CD4-positive, alpha-beta T cell treated with Interleukin-17A for 1 hour (primary cell): ENCODE measurements at regions not wholly inside any gene's neighbourhood (a gene's known extent, or its start where the extent isn't known, plus 50 kb on each side); places are given as distances from the start of the nearest gene placed in this dataset.

Experiments used
- DNase-seq: peaks from one replicate; pipeline ENCODE4 v3.0.0-alpha.2; 2020

DNA sequence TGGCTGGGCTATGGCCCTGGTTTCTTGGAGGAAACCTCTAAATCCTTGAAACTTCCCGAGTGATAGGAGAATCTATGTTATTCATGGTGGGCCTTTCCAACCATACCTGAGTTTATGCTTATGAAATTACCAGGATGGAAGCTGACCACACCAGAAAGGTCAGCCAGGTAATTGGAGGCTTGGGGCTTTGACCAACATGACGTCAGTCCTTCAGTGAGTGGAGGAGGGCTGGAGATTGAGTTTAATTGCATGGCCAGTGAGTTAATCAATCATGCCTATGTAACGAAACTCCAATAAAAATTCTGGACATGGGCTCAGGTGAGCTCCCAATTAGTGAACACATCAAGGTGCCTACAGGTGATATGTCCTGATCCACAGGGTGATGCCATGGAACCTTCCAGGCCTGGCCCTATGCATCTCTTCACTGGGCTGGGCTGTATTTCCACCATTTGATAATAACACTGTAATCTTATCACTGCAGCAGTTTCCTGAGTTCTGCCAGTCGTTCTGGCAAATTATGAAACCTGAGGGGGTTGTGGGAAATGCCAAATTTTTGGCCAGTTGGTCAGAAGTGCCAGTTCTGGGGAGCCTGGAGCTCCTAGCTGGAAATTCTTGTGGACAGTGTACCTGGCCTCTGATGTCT lies 106.5 kb downstream of the CDH26 start:
- DNase-seq: no peak

DNA sequence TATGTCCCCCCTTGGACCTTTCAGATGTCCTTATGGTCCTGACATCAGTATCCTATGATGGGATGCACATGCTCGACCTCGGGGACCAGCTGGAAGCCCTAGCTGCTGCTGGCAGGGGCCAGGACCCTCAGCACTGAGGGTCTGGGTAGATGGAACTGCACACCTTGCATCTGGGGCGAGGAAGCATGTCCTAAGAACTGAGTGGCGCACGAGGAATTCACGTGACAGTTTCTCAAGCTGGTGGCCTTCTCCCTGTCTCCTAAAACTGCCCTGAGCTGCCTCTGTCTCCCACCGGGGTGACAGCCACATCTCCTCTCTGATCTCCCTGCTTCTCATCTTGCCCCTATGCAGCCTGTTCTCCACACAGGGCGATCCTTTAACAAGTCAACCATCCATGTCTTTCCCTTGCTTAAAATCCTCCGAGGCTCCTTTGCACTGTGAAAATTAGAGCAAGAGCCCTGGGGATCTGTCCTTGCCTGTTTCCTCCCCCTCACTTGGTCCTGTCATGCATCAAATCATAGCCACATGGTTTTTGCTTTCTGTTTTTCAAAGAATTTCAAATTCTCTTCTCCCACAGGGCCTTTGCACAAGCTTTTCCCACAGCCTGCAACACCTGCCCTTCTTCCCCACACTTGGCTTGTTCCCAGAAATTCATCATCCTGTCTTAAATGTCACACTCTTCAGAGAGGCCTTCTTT lies 107.7 kb downstream of the CDH26 start:
- DNase-seq: no peak

DNA sequence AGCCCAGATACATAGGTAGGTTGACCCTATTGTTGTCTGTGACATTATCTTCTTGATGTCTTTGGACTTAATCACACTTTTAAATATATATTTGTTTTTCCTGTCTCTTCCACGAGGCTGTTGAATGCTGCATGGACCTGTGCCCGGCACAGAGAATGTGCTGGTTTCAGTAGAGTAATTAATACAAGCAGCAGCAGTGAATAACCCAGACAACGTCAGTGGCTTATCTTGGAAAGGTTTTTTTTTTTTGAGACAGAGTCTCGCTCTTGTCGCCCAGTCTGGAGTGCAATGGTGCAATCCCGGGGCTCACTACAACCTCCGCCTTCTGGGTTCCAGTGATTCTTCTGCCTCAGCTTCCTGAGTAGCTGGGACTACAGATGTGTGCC lies 108.2 kb downstream of the CDH26 start:
- DNase-seq: no peak

GRCh38 chr20:60068509-60068908 lies 110.3 kb downstream of the CDH26 start:
- DNase-seq: no peak

DNA sequence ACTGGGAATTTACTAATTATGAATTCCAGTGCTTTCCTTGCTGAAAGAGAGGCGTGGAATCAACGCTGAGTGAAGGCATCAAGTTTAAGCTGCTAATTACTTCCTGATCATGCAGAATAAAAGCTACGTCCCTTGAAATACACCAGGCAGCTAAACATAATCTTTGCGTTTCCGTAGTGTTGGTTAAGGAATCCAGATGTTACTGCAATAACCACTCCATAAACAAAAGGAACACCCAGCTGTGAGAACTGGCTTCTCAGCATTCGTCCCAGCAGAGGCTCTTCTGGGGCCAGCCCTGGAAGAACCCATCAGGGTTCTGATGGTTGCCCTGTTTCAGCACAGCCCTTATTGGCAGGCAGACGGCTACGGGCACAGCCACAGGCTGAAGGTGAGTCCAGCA lies 111.4 kb downstream of the CDH26 start:
- no peak for DNase-seq

DNA sequence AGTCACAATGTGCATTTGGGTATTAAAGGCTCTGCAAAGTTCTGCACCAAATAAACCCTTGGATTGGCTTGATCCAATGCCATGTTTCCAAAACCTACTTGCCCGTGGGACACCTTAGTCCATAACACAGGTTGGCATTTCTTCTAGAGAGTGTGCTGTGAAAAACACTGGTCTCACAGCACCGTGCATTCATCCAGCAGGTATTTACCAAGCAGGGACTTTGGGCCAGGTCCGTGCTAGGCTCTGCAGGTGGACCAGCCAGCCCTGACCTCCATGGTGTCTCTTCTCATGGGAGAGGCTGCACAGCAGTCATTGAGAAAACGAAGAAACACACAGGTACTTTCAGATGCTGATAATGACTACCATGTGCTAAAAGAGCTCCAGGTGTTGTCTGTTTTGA lies 112.6 kb downstream of the CDH26 start:
- no peak for DNase-seq

DNA sequence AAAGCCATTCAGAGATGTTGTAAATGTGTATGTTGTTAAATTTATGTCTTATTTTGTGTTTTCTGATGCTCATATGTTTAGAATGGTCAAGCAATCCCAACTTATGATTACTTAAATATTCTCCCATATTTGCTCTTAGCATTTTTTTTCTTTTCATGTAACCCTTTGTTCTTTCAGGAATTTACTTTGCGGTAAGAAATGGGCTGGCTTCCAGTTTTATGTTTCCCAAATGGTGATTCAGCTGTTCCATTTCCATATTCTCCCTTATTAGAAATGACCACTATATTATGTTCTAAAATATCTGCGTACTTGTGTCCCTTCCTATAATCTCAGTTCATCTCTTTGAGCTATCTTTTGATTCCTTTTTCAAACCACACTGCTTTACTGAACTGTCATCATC lies 113.7 kb downstream of the CDH26 start:
- no peak for DNase-seq

DNA sequence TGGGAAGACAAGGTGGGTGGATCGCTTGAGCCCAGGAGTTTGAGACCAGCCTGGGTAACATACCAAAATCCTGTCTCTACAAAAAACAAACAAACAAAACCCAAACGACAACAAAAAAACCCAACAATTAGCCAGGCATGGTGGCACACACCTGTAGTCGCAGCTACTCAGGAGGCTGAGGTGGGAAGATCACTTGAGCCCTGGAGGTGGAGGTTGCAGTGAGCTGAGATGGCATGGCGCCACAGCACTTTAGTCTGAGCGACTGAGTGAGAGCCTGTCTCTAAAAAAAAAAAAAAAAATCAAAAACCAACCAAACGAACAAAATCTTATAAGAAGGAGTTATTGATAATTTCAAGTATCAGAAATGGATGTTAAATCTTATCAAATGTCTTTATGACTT lies 114.9 kb downstream of the CDH26 start:
- no peak for DNase-seq

DNA sequence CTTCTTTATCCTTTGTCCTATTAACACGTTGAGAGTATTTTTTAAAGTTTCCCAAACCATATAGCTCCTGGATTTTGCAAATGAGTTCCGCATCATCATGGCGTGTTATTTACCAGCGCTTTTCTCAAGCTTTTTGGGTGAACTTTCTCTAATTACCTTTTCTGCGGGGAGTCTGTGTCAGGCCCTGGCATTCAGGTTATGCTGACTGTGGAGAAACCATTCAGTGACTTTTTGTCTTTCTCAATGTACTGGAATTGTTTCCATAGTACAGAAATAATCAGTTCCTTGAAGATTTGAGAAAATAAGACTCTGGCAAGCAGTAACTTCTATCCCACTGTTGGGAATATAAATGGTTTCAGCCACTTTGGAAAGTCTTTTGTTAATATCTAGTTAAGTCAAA lies 115.3 kb downstream of the CDH26 start:
- no peak for DNase-seq

- no peak for DNase-seq
These were observed 116.1 kb downstream of the CDH26 start for GRCh38 chr20:60074276-60074675.

- no peak for DNase-seq
These were observed 120.4 kb downstream of the CDH26 start for GRCh38 chr20:60078351-60079250.

- DNase-seq: no peak
These were observed 122.2 kb downstream of the CDH26 start for GRCh38 chr20:60080401-60080800.

DNA sequence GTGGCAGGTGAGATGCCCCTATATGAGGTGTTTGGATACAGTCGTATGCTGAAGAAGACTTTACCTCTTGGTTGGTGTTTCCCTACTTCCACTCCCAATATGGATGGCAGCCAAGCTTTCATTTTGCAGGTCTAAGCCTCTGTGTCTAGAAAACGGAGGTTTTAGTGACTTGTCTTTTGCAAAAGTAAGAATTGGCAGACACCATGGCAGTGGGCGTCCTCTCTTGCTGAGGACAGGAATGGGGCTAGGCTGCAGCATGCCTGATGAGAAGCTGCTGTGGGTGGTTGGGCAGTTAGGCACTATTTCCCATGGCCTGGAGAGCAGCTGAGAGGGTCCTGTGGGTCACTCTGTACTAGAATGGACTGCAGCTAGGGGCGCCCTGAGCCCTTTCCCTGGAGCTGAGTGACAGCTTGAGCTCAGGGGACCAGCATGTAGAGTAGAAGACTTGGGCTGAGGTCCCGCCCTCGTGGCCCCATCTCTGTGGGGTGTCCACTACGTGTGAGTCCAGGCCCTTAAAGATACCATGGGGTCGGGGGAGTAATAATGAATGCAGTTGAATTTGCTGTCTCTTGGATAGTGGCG lies 127.4 kb downstream of the CDH26 start:
- no peak for DNase-seq

- no peak for DNase-seq
These were observed 128.8 kb downstream of the CDH26 start for GRCh38 chr20:60086821-60087562.

DNA sequence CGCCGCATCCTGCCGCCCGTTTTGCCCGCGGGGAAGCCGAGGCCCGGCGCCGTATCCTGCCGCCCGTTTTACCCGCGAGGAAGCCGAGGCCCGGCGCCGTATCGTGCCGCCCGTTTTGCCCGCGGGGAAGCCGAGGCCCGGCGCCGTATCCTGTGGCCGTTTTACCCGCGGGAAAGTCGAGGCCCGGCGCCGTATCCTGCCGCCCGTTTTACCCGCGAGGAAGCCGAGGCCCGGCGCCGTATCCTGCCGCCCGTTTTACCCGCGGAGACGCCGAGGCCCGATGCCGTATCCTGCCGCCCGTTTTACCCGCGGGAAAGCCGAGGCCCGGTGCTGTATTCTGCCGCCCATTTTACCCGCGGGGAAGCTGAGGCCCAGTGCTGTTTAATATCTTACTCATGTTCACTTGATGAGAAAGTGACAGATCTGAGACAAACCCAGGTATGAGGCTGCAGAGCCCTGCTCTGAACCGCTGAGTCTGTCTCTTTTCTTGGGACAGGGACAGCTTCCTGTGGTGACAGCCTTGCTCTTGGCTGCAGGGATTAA lies 129.4 kb downstream of the CDH26 start:
- no peak for DNase-seq

DNA sequence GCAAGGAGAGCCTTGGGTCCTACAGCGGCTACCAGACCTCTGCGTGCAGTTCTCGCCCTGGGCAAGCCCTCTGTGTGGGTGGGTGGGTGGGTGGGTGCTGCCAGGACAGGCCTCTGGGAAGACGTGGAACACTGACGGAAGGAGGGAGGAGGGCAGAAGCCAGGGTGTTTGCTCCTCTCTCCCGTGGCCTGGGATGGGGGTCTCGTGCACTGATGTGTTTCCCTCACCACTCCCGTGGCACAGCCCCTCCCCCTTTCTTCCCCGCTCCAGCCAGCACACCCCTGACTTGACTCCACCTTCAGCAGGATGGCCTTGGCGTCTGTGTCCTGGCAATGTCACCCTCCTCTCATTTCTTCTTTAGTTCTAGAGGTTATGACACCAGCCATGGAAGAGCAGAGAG lies 130.0 kb downstream of the CDH26 start:
- no peak for DNase-seq

- DNase-seq: no peak
These were observed 132.4 kb downstream of the CDH26 start for GRCh38 chr20:60090631-60091030.

DNA sequence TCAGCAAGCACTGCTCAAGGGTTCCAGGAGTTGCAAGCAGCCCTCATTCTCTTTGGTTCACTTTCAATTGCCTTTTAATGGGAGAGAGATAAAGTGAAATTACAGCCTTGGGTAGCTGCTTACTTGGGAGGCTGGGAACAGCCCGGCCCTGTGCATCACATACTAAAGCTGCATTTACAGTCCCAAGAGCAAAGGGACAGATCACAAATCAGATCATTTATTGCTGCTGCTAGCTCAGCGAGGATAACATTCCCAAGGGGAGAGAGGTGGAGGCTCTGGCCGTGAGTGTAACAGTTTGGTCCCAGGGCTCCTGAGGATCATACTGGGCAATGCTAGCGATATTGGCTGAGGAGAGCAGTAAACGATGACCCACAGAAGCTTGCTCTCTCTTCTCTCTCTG lies 133.1 kb downstream of the CDH26 start:
- DNase-seq: no peak

DNA sequence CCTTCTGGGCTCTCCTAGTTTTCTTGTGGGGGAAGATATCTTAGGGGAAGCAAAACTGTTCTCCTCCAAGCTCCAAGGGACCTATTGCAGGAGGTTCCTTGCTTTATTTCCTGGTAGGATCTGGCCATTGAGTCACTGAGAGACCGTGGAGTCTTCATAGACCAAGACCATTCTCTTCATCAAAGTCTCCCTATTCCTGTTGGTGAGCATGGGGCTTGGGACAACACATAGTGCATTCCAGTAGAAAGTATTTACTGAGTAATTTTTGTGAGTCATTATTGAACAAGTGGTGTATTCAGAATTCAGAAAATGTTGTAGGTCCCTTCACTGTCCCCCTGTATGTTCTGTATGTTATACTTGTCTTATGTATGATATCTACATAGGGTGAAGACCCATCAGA lies 133.6 kb downstream of the CDH26 start:
- no peak for DNase-seq

DNA sequence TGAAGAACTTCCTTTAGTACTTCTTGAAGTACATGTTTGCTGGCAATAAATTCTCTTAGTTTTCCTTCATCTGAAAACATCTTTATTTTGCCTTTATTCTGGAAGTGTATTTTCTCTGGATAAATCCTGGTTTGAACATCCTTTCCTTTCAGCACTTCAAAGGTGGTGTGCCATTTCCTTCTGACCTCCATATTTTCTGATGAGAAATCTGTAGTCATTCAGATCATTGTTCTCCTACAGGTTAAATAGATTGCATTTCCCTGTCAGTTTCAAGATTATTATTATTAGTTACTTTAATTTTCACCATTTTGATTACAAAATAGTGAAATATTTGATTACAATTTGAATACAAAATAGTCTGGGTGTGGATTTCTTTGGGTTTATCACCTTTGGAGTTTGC lies 134.5 kb downstream of the CDH26 start:
- no peak for DNase-seq

- no peak for DNase-seq
These were observed 137.2 kb downstream of the CDH26 start for GRCh38 chr20:60095456-60095855.

- DNase-seq: no peak
These were observed 137.9 kb downstream of the CDH26 start for GRCh38 chr20:60096166-60096565.

DNA sequence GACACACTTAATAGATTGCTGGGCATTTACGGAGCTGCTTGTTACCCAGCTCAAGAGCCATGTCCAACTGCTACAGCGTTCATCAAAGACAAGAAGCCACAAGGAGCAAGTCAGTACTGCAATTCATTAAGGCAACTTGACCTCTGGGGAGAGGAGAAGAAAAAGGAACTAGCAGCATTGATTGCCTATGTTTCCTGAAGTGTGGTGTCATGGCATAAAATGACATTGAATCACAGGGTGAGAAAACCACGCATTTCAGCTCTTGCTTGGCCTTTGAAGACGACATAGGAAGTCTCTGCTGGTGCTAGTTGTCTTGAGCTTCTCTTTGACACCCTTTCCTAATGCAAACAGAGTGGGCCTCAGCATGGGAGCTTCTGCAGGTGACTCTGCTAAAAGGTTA lies 139.1 kb downstream of the CDH26 start:
- DNase-seq: peak; percentile 4
